22Rv1 (cell line): ENCODE measurements at regions not wholly inside any gene's neighbourhood (a gene's known extent, or its start where the extent isn't known, plus 50 kb on each side); places are given as distances from the start of the nearest gene placed in this dataset.

Source experiments
- ZFX ChIP-seq: fragments of 450-650 bp; IDR thresholded peaks from 2 replicates; pipeline ENCODE4 v1.6.1; 2017; ENCODE audit warnings: antibody characterized with exemption, borderline replicate concordance
- TF ChIP-seq, protein P1 (sequence below): fragments of 450-650 bp; IDR thresholded peaks from 2 replicates; pipeline ENCODE4 v1.5.1; 2017; ENCODE audit warnings: mild to moderate bottlenecking

DNA sequence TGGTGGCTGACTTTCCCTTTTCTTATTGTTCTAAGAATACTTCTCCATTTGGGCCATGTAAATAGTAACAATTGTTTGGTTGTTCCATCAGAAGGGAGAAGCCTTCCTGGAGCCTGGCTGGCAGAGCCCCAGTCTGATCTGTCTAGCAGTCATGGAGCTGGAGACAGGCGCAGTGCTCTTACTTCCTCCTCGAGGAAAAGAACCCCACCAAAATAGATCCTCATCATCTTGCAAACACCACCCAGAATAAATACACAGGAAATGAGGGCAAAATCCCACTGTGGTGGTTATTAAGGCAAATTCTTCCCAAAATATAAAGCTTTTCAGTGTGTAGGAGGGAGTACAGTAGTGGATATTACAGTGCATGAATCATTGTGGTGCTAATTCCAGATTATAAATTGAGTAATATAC is 195.1 kb upstream of the SGK1 start:
- TF ChIP-seq, protein P1, sequence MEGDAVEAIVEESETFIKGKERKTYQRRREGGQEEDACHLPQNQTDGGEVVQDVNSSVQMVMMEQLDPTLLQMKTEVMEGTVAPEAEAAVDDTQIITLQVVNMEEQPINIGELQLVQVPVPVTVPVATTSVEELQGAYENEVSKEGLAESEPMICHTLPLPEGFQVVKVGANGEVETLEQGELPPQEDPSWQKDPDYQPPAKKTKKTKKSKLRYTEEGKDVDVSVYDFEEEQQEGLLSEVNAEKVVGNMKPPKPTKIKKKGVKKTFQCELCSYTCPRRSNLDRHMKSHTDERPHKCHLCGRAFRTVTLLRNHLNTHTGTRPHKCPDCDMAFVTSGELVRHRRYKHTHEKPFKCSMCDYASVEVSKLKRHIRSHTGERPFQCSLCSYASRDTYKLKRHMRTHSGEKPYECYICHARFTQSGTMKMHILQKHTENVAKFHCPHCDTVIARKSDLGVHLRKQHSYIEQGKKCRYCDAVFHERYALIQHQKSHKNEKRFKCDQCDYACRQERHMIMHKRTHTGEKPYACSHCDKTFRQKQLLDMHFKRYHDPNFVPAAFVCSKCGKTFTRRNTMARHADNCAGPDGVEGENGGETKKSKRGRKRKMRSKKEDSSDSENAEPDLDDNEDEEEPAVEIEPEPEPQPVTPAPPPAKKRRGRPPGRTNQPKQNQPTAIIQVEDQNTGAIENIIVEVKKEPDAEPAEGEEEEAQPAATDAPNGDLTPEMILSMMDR = no peak
- no peak for TF ChIP-seq ZFX
